Neuronal stem cell (in vitro differentiated cells): ENCODE measurements at regions not wholly inside any gene's neighbourhood (a gene's known extent, or its start where the extent isn't known, plus 50 kb on each side); places are given as distances from the start of the nearest gene placed in this dataset.

Experiments used
- DNase-seq: peaks from one replicate; pipeline ENCODE4 v3.0.0-alpha.2; 2013; ENCODE audit warnings: low spot score
- H2AFZ ChIP-seq: one replicate; pipeline ENCODE4 v1.6.1; 2013; ENCODE audit warnings: mild to moderate bottlenecking, low read length, inconsistent platforms
- H2AK5ac ChIP-seq: 2 replicates; pipeline ENCODE4 v1.6.1; 2013; ENCODE audit warnings: low read depth, mild to moderate bottlenecking, inconsistent platforms, low read length, moderate library complexity, mixed read lengths
- H2BK120ac ChIP-seq: 2 replicates; pipeline ENCODE4 v1.6.1; 2013; ENCODE audit warnings: low read depth, mild to moderate bottlenecking, inconsistent platforms, low read length, moderate library complexity, mixed read lengths
- H2BK12ac ChIP-seq: one replicate; pipeline ENCODE4 v1.6.1; 2013; ENCODE audit warnings: low read length, inconsistent platforms
- H2BK15ac ChIP-seq: 2 replicates; pipeline ENCODE4 v1.6.1; 2013; ENCODE audit warnings: mild to moderate bottlenecking, low read length, inconsistent platforms, mixed read lengths
- H2BK5ac ChIP-seq: one replicate; pipeline ENCODE4 v1.6.1; 2013; ENCODE audit warnings: inconsistent platforms, mild to moderate bottlenecking, low read length, moderate library complexity
- H3K14ac ChIP-seq: one replicate; pipeline ENCODE4 v1.6.1; 2013; ENCODE audit warnings: low read length, inconsistent platforms
- H3K18ac ChIP-seq: 2 replicates; pipeline ENCODE4 v1.6.1; 2013; ENCODE audit warnings: low read length, inconsistent platforms
- H3K23ac ChIP-seq: 2 replicates; pipeline ENCODE4 v1.6.1; 2013; ENCODE audit warnings: low read depth, mild to moderate bottlenecking, mixed read lengths, low read length, inconsistent platforms; ENCODE audit not compliant: poor library complexity
- H3K27ac ChIP-seq: replicated peaks from 3 replicates; pipeline ENCODE4 v1.5.1; 2013; ENCODE audit warnings: low read length, inconsistent platforms
- H3K27me3 ChIP-seq, 3 experiments: 2 replicates each; pipeline ENCODE4 v1.6.1; 2013; ENCODE audit warnings: low read length in 3 of 3, mild to moderate bottlenecking in 2 of 3, inconsistent platforms in 1 of 3, low read depth in 1 of 3, mixed read lengths in 1 of 3, moderate library complexity in 1 of 3; ENCODE audit not compliant: control insufficient read depth in 3 of 3, insufficient read depth in 3 of 3
- H3K36me3 ChIP-seq, 2 donors: replicated peaks in 1 of 2; 2 replicates each; pipeline ENCODE4 v1.6.1; 2013; ENCODE audit warnings: low read length in 2 of 2; ENCODE audit not compliant: control insufficient read depth in 2 of 2, insufficient read depth in 2 of 2
- H3K4ac ChIP-seq: 2 replicates; pipeline ENCODE4 v1.6.1; 2013; ENCODE audit warnings: inconsistent platforms, mild to moderate bottlenecking, low read length, moderate library complexity
- H3K4me1 ChIP-seq, 2 donors: 1 replicate in 1 of 2; 2 replicates in 1 of 2; pipeline ENCODE4 v1.6.1; 2013; ENCODE audit warnings: low read length in 2 of 2, low read depth in 1 of 2; ENCODE audit not compliant: control insufficient read depth in 2 of 2, insufficient read depth in 1 of 2
- H3K4me2 ChIP-seq: one replicate; pipeline ENCODE4 v1.6.1; 2013; ENCODE audit warnings: mild to moderate bottlenecking, low read length, inconsistent platforms; ENCODE audit not compliant: insufficient read depth, poor library complexity, severe bottlenecking
- H3K4me3 ChIP-seq, 2 donors: 2 replicates each; pipeline ENCODE4 v1.5.1; 2013; ENCODE audit warnings: low read length in 2 of 2, mild to moderate bottlenecking in 2 of 2, inconsistent platforms in 1 of 2, moderate library complexity in 1 of 2
- H3K79me1 ChIP-seq: one replicate; pipeline ENCODE4 v1.6.1; 2013; ENCODE audit warnings: low read depth, mild to moderate bottlenecking, inconsistent platforms, low read length, moderate library complexity
- H3K9ac ChIP-seq: one replicate; pipeline ENCODE4 v1.6.1; 2013; ENCODE audit warnings: mild to moderate bottlenecking, low read depth, low read length, inconsistent platforms; ENCODE audit not compliant: poor library complexity
- H3K9me3 ChIP-seq, 2 donors: replicated peaks in 1 of 2; 2 replicates each; pipeline versions ENCODE3 to v1.6.1; 2013; ENCODE audit warnings: low read length in 2 of 2, mild to moderate bottlenecking in 2 of 2, inconsistent platforms in 1 of 2, low read depth in 1 of 2, mixed read lengths in 1 of 2, moderate library complexity in 1 of 2; ENCODE audit not compliant: control insufficient read depth in 2 of 2, insufficient read depth in 1 of 2
- H4K8ac ChIP-seq: one replicate; pipeline ENCODE4 v1.6.1; 2013; ENCODE audit warnings: low read depth, mild to moderate bottlenecking, inconsistent platforms, low read length, moderate library complexity
- H4K91ac ChIP-seq: one replicate; pipeline ENCODE4 v1.6.1; 2013; ENCODE audit warnings: low read length, low read depth, mild to moderate bottlenecking, inconsistent platforms; ENCODE audit not compliant: poor library complexity
- WGBS, 2 donors: extraction: QIAGEN DNeasy Blood & Tissue Kit; methylation state at CpG; one replicate each; pipeline ENCODE4 v1.1.7; 2013; ENCODE audit warnings: missing lambda C conversion rate in 2 of 2, mixed read lengths in 1 of 2; ENCODE audit not compliant: insufficient read length in 2 of 2, insufficient replicate concordance in 1 of 2; ENCODE audit errors: extremely low coverage in 2 of 2; 5-methylcytosine and 5-hydroxymethylcytosine counted together

- no peaks in the 10 kb centered on the region for H3K79me1 ChIP-seq
- H3K4ac ChIP-seq = no peak overlapping the region
- H2BK120ac ChIP-seq = no peak overlapping the region
- no peak overlapping the region for H3K14ac ChIP-seq
- H2BK15ac ChIP-seq = no peak overlapping the region
- H3K4me1 ChIP-seq = peaks cover 8 to 18% of the 10 kb centered on the region in 2 donors
- H3K18ac ChIP-seq = no peak overlapping the region
- H3K9ac ChIP-seq = no peak overlapping the region
- H3K9me3 ChIP-seq = no peaks in the 10 kb centered on the region
- no peaks in the 10 kb centered on the region for H3K36me3 ChIP-seq
- no peak overlapping the region for H2BK12ac ChIP-seq
- no peak overlapping the region for H4K8ac ChIP-seq
- no CpG with 5 or more reads among the region's 3 CpGs for WGBS, 2 donors
- DNase-seq = no peak
- no peak overlapping the region for H3K23ac ChIP-seq
- H3K4me3 ChIP-seq = no peak overlapping the region
- no peak overlapping the region for H2BK5ac ChIP-seq
- H3K4me2 ChIP-seq = no peak overlapping the region
- no peak overlapping the region for H2AK5ac ChIP-seq
- H4K91ac ChIP-seq = no peak overlapping the region
- no peak overlapping the region for H3K27ac ChIP-seq
- no peak overlapping the region for H2AFZ ChIP-seq
- H3K27me3 ChIP-seq = no peaks in the 10 kb centered on the region
These were observed 161.8 kb upstream of the MTPN start for GRCh38 chr7:136138991-136139390.

DNA sequence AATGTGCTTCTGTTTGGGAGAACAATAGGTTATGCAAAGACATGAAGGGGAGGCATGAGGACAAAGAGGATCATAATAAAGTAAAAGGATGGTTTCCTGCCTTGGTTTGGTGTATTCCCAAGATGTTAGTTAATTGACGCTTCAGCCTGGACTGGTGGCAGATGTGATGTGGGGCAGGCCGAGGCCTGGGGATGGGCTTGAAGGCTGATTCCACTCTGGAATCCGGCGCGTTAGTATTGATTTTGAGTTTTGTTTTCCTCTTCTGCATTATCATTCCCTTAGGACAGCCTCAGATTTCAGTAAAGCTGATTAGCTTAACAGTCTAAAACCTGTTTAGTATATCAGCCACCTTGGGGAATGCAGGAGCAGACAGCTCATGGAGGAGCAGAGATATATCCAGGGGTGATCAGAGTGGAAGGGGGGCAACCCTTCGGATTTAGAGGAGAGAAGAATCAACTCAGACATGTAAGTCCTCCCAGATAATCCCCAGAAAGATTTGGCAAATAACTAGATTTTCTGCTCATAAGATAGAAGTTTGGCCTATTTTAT lies 159.8 kb upstream of the MTPN start:
- H3K4me1 ChIP-seq = peaks cover 9 to 24% of the 10 kb centered on the region in 2 donors
- no peak overlapping the region for H3K4ac ChIP-seq
- no peak overlapping the region for H3K27ac ChIP-seq
- no peak overlapping the region for H3K14ac ChIP-seq
- no peak overlapping the region for H2BK5ac ChIP-seq
- H2BK12ac ChIP-seq = no peak overlapping the region
- no peak overlapping the region for H3K4me2 ChIP-seq
- H3K9ac ChIP-seq = no peak overlapping the region
- H2AK5ac ChIP-seq = no peak overlapping the region
- no peak overlapping the region for H2BK120ac ChIP-seq
- H3K18ac ChIP-seq = no peak overlapping the region
- H3K4me3 ChIP-seq = no peak overlapping the region
- no peaks in the 10 kb centered on the region for H3K36me3 ChIP-seq
- no peak overlapping the region for H3K23ac ChIP-seq
- H3K27me3 ChIP-seq = no peaks in the 10 kb centered on the region
- no peak for DNase-seq
- H3K79me1 ChIP-seq = no peaks in the 10 kb centered on the region
- no peaks in the 10 kb centered on the region for H3K9me3 ChIP-seq
- H4K91ac ChIP-seq = no peak overlapping the region
- H4K8ac ChIP-seq = no peak overlapping the region
- H2BK15ac ChIP-seq = no peak overlapping the region
- peak overlapping the region; percentile 70 for H2AFZ ChIP-seq
- WGBS, 2 donors = no CpG with 5 or more reads among the region's 6 CpGs

GRCh38 chr7:136134503-136134902 lies 157.3 kb upstream of the MTPN start:
- peaks cover 9 to 22% of the 10 kb centered on the region in 2 donors for H3K4me1 ChIP-seq
- no peaks in the 10 kb centered on the region for H3K79me1 ChIP-seq
- H3K4me2 ChIP-seq = no peak overlapping the region
- no peak overlapping the region for H3K4me3 ChIP-seq
- H2BK120ac ChIP-seq = no peak overlapping the region
- H2AK5ac ChIP-seq = no peak overlapping the region
- H3K27me3 ChIP-seq = no peaks in the 10 kb centered on the region
- no peak overlapping the region for H3K27ac ChIP-seq
- H3K36me3 ChIP-seq = no peaks in the 10 kb centered on the region
- DNase-seq = no peak
- no peak overlapping the region for H2BK12ac ChIP-seq
- no peak overlapping the region for H4K8ac ChIP-seq
- peak overlapping the region; percentile 26 for H2AFZ ChIP-seq
- no peak overlapping the region for H3K23ac ChIP-seq
- no peak overlapping the region for H4K91ac ChIP-seq
- H3K4ac ChIP-seq = no peak overlapping the region
- no peak overlapping the region for H2BK5ac ChIP-seq
- no peak overlapping the region for H2BK15ac ChIP-seq
- no peak overlapping the region for H3K9ac ChIP-seq
- no peaks in the 10 kb centered on the region for H3K9me3 ChIP-seq
- no CpG with 5 or more reads among the region's 3 CpGs for WGBS, 2 donors
- no peak overlapping the region for H3K18ac ChIP-seq
- no peak overlapping the region for H3K14ac ChIP-seq

- no CpG with 5 or more reads among the region's 3 CpGs for WGBS, 2 donors
- H3K4me1 ChIP-seq = peaks cover 9 to 18% of the 10 kb centered on the region in 2 donors
These were observed 156.4 kb upstream of the MTPN start for GRCh38 chr7:136133551-136133950.

More at GRCh38 chr7:136133551-136133950, 156.4 kb upstream of the MTPN start:
- H3K27ac ChIP-seq = no peak overlapping the region
- no peak overlapping the region for H3K4me3 ChIP-seq
- no peak overlapping the region for H2AK5ac ChIP-seq
- DNase-seq = peak; percentile 17
- no peak overlapping the region for H2BK120ac ChIP-seq
- H2AFZ ChIP-seq = no peak overlapping the region
- no peaks in the 10 kb centered on the region for H3K9me3 ChIP-seq
- no peak overlapping the region for H4K8ac ChIP-seq
- no peak overlapping the region for H2BK15ac ChIP-seq
- H3K4me2 ChIP-seq = no peak overlapping the region
- H3K79me1 ChIP-seq = no peaks in the 10 kb centered on the region
- H3K36me3 ChIP-seq = no peaks in the 10 kb centered on the region
- no peak overlapping the region for H3K9ac ChIP-seq
- H3K23ac ChIP-seq = no peak overlapping the region
- H4K91ac ChIP-seq = no peak overlapping the region
- H2BK12ac ChIP-seq = no peak overlapping the region
- H3K14ac ChIP-seq = no peak overlapping the region
- H3K27me3 ChIP-seq = no peaks in the 10 kb centered on the region
- no peak overlapping the region for H3K18ac ChIP-seq
- H3K4ac ChIP-seq = no peak overlapping the region
- no peak overlapping the region for H2BK5ac ChIP-seq
